Neutrophil (primary cell): ENCODE measurements at regions not wholly inside any gene's neighbourhood (a gene's known extent, or its start where the extent isn't known, plus 50 kb on each side); places are given as distances from the start of the nearest gene placed in this dataset.
"Not testable (repeated sequence)": the region's sequence is repeated elsewhere in the genome, so short reads cannot be mapped to it uniquely, and the experiment has no call there.

ENCODE experiments used
- H3K27ac ChIP-seq: fragments of 200-600 bp; sonication (generic); 2 replicates; pipeline ENCODE4 v1.5.1; 2016; ENCODE audit warnings: mild to moderate bottlenecking, moderate library complexity
- H3K27me3 ChIP-seq: fragments of 200-600 bp; sonication (generic); 2 replicates; pipeline ENCODE4 v1.6.0; 2016; ENCODE audit warnings: mild to moderate bottlenecking
- H3K36me3 ChIP-seq: fragments of 200-600 bp; sonication (generic); 2 replicates; pipeline ENCODE4 v1.5.1; 2017
- H3K4me1 ChIP-seq, 2 experiments: fragments of 200-600 bp in 1 of 2; sonication (generic) in 1 of 2; 1 replicate in 1 of 2; 2 replicates in 1 of 2; pipeline versions ENCODE4 v1.5.1 to v1.6.1; 2013 to 2016; ENCODE audit warnings: low read depth in 1 of 2, low read length in 1 of 2, mild to moderate bottlenecking in 1 of 2, moderate library complexity in 1 of 2; ENCODE audit not compliant: control insufficient read depth in 1 of 2, insufficient read depth in 1 of 2
- H3K4me3 ChIP-seq, 2 experiments: fragments of 200-600 bp in 1 of 2; sonication (generic) in 1 of 2; 1 replicate in 1 of 2; 2 replicates in 1 of 2; pipeline ENCODE4 v1.5.1; 2013 to 2016; ENCODE audit warnings: low read depth in 1 of 2, low read length in 1 of 2, mild to moderate bottlenecking in 1 of 2, moderate library complexity in 1 of 2
- H3K9me3 ChIP-seq: fragments of 200-600 bp; sonication (generic); 2 replicates; pipeline ENCODE4 v1.5.1; 2016
- TF ChIP-seq, protein P1 (sequence below): fragments of 200-600 bp; sonication (generic); IDR thresholded peaks from 2 replicates; pipeline ENCODE4 v1.5.1; 2016; ENCODE audit warnings: antibody characterized with exemption

DNA sequence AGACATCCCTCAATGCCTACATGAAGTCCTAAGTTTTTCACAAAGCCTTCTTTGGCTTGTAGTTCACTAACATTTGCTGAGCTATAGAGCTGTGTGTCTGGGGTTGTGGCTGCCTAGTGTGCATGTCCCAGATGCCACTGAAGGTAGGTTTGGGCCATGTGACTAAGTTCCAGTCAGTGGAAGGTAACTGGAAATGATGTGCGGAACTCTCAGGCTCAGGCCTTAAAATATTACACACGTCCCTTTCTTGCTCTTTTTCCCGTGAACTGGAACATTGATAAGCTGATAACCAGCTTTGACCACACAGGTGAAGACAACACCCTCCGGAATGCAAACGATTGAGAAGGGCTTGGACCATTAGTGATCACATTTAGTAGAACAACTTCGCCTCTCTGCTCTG is 358.1 kb downstream of the GATA3 start:
- no peak overlapping the region for H3K27ac ChIP-seq
- H3K4me1 ChIP-seq = no peaks in the 10 kb centered on the region
- H3K9me3 ChIP-seq = no peaks in the 10 kb centered on the region
- TF ChIP-seq, protein P1, sequence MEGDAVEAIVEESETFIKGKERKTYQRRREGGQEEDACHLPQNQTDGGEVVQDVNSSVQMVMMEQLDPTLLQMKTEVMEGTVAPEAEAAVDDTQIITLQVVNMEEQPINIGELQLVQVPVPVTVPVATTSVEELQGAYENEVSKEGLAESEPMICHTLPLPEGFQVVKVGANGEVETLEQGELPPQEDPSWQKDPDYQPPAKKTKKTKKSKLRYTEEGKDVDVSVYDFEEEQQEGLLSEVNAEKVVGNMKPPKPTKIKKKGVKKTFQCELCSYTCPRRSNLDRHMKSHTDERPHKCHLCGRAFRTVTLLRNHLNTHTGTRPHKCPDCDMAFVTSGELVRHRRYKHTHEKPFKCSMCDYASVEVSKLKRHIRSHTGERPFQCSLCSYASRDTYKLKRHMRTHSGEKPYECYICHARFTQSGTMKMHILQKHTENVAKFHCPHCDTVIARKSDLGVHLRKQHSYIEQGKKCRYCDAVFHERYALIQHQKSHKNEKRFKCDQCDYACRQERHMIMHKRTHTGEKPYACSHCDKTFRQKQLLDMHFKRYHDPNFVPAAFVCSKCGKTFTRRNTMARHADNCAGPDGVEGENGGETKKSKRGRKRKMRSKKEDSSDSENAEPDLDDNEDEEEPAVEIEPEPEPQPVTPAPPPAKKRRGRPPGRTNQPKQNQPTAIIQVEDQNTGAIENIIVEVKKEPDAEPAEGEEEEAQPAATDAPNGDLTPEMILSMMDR = no peak
- H3K4me3 ChIP-seq = no peak overlapping the region
- H3K36me3 ChIP-seq = no peaks in the 10 kb centered on the region
- no peaks in the 10 kb centered on the region for H3K27me3 ChIP-seq

DNA sequence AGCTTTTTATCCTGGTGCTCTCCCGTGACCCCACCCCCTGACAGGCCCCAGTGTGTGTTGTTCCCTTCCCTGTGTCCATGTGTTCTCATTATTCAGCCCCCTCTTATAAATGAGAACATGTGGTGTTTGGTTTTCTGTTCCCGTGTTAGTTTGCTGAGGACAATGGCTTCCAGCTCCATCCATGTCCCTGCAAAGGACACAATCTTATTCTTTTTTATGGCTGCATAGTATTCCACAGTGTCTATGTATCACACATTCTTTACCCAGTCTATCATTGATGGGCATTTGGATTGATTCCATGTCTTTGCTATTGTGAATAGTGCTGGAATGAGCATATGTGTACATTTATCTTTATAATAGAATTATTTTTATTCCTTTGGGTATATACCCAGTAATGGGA is 360.5 kb downstream of the GATA3 start:
- H3K9me3 ChIP-seq = not testable (repeated sequence)

DNA sequence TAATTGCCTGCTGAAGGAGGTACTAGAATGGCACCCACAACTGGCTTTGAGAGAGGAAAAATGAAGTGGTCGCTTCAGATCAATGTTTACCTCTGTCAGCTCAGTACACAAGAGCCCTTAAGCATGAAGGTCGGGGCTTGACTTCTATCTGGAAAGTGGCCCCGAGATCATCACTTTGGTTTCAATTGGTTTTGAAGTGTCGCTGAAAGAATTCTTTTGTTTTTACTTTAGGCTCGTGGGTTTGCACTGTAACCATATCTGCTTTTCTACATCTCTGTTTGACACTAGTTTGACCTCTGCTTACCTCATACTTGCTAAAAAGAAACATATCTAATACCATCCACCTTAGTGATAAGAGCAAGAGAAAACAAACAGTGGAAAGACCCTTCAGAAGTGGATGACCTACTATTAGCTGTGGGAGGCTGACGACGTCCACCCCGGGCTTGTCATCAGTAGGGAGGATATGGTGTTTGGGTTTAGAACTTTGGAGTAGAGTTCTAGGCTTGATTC is 361.8 kb downstream of the GATA3 start:
- Histone ChIP-seq H3K36me3 (no peaks in the 10 kb centered on the region), H3K27ac (no peak overlapping the region), H3K4me3 (no peak overlapping the region), H3K4me1 (no peaks in the 10 kb centered on the region), H3K27me3 (no peaks in the 10 kb centered on the region), H3K9me3 (no peaks in the 10 kb centered on the region)
- TF ChIP-seq, protein P1 = no peak

More for the DNA sequence above, 360.5 kb downstream of the GATA3 start:
- H3K4me1 ChIP-seq, H3K36me3 ChIP-seq, H3K27me3 ChIP-seq, H3K4me3 ChIP-seq, H3K27ac ChIP-seq: not testable (repeated sequence)

DNA sequence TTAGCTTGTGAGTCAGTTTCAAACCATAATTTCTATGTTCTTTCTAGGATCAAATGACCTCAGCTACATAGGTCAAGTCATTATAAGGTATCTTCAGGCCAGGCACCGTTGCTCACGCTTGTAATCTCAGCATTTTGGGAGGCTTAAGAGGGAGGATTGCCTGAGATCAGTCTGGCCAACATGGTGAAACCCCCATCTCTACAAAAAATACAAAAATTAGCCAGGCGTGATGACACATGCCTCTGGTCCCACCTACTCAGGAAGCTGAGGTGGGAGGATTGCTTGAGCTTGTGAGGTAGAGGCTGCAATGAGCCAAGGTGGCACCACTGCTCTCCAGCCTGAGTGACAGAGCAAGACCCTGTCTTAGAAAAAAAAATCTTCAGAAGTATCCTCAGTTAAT is 362.3 kb downstream of the GATA3 start:
- H3K9me3 ChIP-seq = no peaks in the 10 kb centered on the region

DNA sequence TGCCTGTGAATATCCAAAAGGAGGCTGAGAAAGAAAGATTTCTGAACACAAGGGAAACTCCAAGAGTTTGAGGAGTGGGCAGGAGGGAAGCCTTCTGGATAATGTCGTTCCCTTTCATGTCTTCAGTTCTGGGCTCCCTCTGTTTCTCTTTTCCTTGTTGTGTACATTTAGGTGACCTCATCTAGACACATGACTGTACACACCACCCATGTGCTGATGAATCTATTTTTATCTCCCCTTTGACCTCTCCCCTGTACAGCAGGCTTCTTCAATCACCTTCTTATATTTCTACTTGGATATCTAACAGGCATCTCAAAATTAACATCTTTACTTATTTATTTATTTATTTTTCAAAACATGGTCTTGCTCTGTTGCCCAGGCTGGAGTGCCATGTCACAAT is 363.1 kb downstream of the GATA3 start:
- Histone ChIP-seq H3K36me3 (no peaks in the 10 kb centered on the region), H3K27me3 (no peaks in the 10 kb centered on the region), H3K9me3 (no peaks in the 10 kb centered on the region), H3K4me3 (no peak overlapping the region), H3K27ac (no peak overlapping the region), H3K4me1 (no peaks in the 10 kb centered on the region)
- TF ChIP-seq, protein P1 = no peak

More for the DNA sequence above, 362.3 kb downstream of the GATA3 start:
- H3K4me3 ChIP-seq = no peak overlapping the region
- H3K27ac ChIP-seq = no peak overlapping the region
- no peaks in the 10 kb centered on the region for H3K4me1 ChIP-seq
- H3K36me3 ChIP-seq = no peaks in the 10 kb centered on the region
- TF ChIP-seq, protein P1 = no peak
- no peaks in the 10 kb centered on the region for H3K27me3 ChIP-seq

DNA sequence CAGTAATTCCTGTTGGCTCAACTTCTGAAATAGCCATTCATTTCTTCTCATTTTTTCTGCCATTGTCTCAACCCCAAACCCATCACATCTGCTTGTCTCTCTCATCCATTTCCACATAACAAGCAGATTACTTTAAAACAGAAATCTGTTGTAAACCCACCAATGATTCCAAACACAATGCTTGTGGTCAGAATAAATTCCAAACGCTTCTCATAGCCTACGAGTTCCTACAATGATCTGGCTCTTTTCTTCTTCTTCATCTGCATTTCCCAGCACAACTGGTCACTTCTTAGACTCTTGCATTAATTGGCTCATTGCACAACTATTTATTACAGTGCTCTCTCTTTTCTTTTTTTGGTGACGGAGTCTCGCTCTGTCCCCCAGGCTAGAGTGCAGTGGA is 364.1 kb downstream of the GATA3 start:
- Histone ChIP-seq H3K27ac (no peak overlapping the region), H3K27me3 (no peaks in the 10 kb centered on the region), H3K36me3 (no peaks in the 10 kb centered on the region), H3K9me3 (no peaks in the 10 kb centered on the region), H3K4me1 (no peaks in the 10 kb centered on the region), H3K4me3 (no peak overlapping the region)
- TF ChIP-seq, protein P1 = no peak
